HL-60 (cell line): ENCODE measurements at regions not wholly inside any gene's neighbourhood (a gene's known extent, or its start where the extent isn't known, plus 50 kb on each side); places are given as distances from the start of the nearest gene placed in this dataset.

Source experiments
- CTCF ChIP-seq: IDR thresholded peaks from one replicate; pipeline ENCODE4 v1.5.1; 2011; ENCODE audit warnings: low read length, control low read depth, inconsistent platforms; ENCODE audit not compliant: insufficient read depth
- GABPA ChIP-seq: IDR thresholded peaks from 2 replicates; pipeline ENCODE4 v1.6.1; 2012; ENCODE audit warnings: low read depth
- POLR2AphosphoS5 ChIP-seq: IDR thresholded peaks from 2 replicates; pipeline ENCODE4 v1.6.1; 2012; ENCODE audit warnings: low read depth
- REST ChIP-seq: IDR thresholded peaks from 2 replicates; pipeline ENCODE4 v1.6.1; 2012; ENCODE audit warnings: low read depth; ENCODE audit not compliant: insufficient replicate concordance
- SPI1 ChIP-seq: IDR thresholded peaks from 2 replicates; pipeline ENCODE4 v1.6.1; 2012; ENCODE audit warnings: low read depth, mild to moderate bottlenecking, borderline replicate concordance

DNA sequence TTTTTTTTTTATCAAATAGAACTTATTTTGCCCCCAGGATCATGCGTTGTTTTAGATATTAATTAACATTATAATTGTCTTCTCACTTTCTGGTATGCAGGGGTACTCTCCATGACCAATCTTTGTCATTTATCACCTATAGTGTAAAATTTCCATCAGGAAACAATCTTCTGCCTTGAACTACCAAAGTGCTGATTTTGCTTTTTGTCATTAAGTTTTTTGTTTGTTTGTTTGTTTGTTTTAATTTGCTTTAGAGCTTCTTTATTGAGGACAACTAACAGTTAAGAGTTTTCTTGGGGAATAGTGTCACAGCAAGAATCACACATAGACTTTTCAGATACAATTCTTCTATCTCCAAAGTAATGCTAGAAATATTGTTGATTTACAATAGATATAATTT lies 171.2 kb upstream of the PRPS1L1 start:
- TF ChIP-seq CTCF (no peak), REST (no peak), POLR2AphosphoS5 (no peak), SPI1 (no peak), GABPA (no peak)
